Smooth muscle cell (in vitro differentiated cells): ENCODE measurements at regions not wholly inside any gene's neighbourhood (a gene's known extent, or its start where the extent isn't known, plus 50 kb on each side); places are given as distances from the start of the nearest gene placed in this dataset.

Experiments
- DNase-seq: peaks from one replicate; lab custom pipeline; 2025; ENCODE audit not compliant: unreplicated experiment; lab: John Stamatoyannopoulos, UW
- H2AFZ ChIP-seq: fragments of 200-600 bp; sonication (generic); 2 replicates; pipeline ENCODE4 v1.6.0; 2016; ENCODE audit warnings: antibody characterized with exemption, low read depth, mild to moderate bottlenecking
- H3F3A ChIP-seq: fragments of 200-600 bp; sonication (generic); 2 replicates; pipeline ENCODE4 v1.6.0; 2017; ENCODE audit warnings: antibody characterized with exemption, low read depth
- H3K27ac ChIP-seq: fragments of 200-600 bp; sonication (generic); 2 replicates; pipeline ENCODE4 v1.5.1; 2016; ENCODE audit warnings: low read depth, mild to moderate bottlenecking
- H3K27me3 ChIP-seq: fragments of 200-600 bp; sonication (generic); 2 replicates; pipeline ENCODE4 v1.6.1; 2016; ENCODE audit warnings: low read depth, mild to moderate bottlenecking
- H3K36me3 ChIP-seq: fragments of 200-600 bp; sonication (generic); 2 replicates; pipeline ENCODE4 v1.5.1; 2016; ENCODE audit warnings: low read depth
- H3K4me1 ChIP-seq: fragments of 200-600 bp; sonication (generic); 2 replicates; pipeline ENCODE4 v1.5.1; 2016; ENCODE audit warnings: low read depth
- H3K4me2 ChIP-seq: fragments of 200-600 bp; sonication (generic); 2 replicates; pipeline ENCODE4 v1.6.0; 2016; ENCODE audit warnings: mild to moderate bottlenecking
- H3K4me3 ChIP-seq: fragments of 200-600 bp; sonication (generic); 2 replicates; pipeline ENCODE4 v1.5.1; 2016; ENCODE audit warnings: mild to moderate bottlenecking
- H3K79me2 ChIP-seq: fragments of 200-600 bp; sonication (generic); 2 replicates; pipeline ENCODE4 v1.6.0; 2016; ENCODE audit warnings: low read depth, mild to moderate bottlenecking
- H3K9ac ChIP-seq: fragments of 200-600 bp; sonication (generic); 2 replicates; pipeline ENCODE4 v1.6.0; 2016; ENCODE audit warnings: low read depth
- H3K9me3 ChIP-seq: fragments of 200-600 bp; sonication (generic); replicated peaks from 2 replicates; pipeline ENCODE4 v1.5.1; 2016; ENCODE audit warnings: low read depth
- H4K20me1 ChIP-seq: fragments of 200-600 bp; sonication (generic); 2 replicates; pipeline ENCODE4 v1.6.0; 2016; ENCODE audit warnings: low read depth
- CTCF ChIP-seq: fragments of 200-600 bp; sonication (generic); IDR thresholded peaks from 2 replicates; pipeline ENCODE4 v1.5.1; 2017; ENCODE audit warnings: borderline replicate concordance, mild to moderate bottlenecking, antibody characterized with exemption; ENCODE audit not compliant: insufficient read depth, poor library complexity, severe bottlenecking
- WGBS: methylation state at CpG from one replicate; pipeline ENCODE4 v1.1.7; 2016; ENCODE audit warnings: low lambda C conversion rate; 5-methylcytosine and 5-hydroxymethylcytosine counted together

- no peaks in the 10 kb centered on the region for H4K20me1 ChIP-seq
- H3K4me2 ChIP-seq = no peak overlapping the region
- no peak overlapping the region for H2AFZ ChIP-seq
- no peaks in the 10 kb centered on the region for H3K27me3 ChIP-seq
- H3F3A ChIP-seq = no peaks in the 10 kb centered on the region
- no peaks in the 10 kb centered on the region for H3K4me1 ChIP-seq
- H3K9me3 ChIP-seq = no peaks in the 10 kb centered on the region
- no peak overlapping the region for H3K9ac ChIP-seq
- no peaks in the 10 kb centered on the region for H3K36me3 ChIP-seq
- WGBS = 83% methylated on average over 3 of the region's 3 CpGs
- DNase-seq = no peak
- no peaks in the 10 kb centered on the region for H3K79me2 ChIP-seq
- no peak overlapping the region for H3K27ac ChIP-seq
- no peak overlapping the region for H3K4me3 ChIP-seq
- TF ChIP-seq CTCF = no peak
These were observed 63.8 kb upstream of the FAM204A start for GRCh38 chr10:118405928-118406327.

GRCh38 chr10:118403967-118404366, 61.8 kb upstream of the FAM204A start:
- DNase-seq = no peak
- H4K20me1 ChIP-seq = no peaks in the 10 kb centered on the region

GRCh38 chr10:118401708-118402193, 59.6 kb upstream of the FAM204A start:
- H3K9ac ChIP-seq = no peak overlapping the region
- no peak for TF ChIP-seq CTCF
- H3K9me3 ChIP-seq = no peaks in the 10 kb centered on the region
- H3K36me3 ChIP-seq = no peaks in the 10 kb centered on the region
- no peaks in the 10 kb centered on the region for H3K27me3 ChIP-seq
- H4K20me1 ChIP-seq = no peaks in the 10 kb centered on the region
- no peak overlapping the region for H3K27ac ChIP-seq
- H3K4me2 ChIP-seq = no peak overlapping the region
- DNase-seq = no peak
- H3K4me3 ChIP-seq = no peak overlapping the region
- H3K79me2 ChIP-seq = no peaks in the 10 kb centered on the region
- H3K4me1 ChIP-seq = no peaks in the 10 kb centered on the region
- 98% methylated on average over 2 of the region's 2 CpGs for WGBS
- H2AFZ ChIP-seq = no peak overlapping the region
- no peaks in the 10 kb centered on the region for H3F3A ChIP-seq

More at GRCh38 chr10:118403967-118404366, 61.8 kb upstream of the FAM204A start:
- H3K9me3 ChIP-seq = no peaks in the 10 kb centered on the region
- H3K27me3 ChIP-seq = no peaks in the 10 kb centered on the region
- no peaks in the 10 kb centered on the region for H3K36me3 ChIP-seq
- no peak overlapping the region for H3K4me2 ChIP-seq
- H3F3A ChIP-seq = no peaks in the 10 kb centered on the region
- no peak overlapping the region for H3K9ac ChIP-seq
- no peak overlapping the region for H3K4me3 ChIP-seq
- H3K27ac ChIP-seq = no peak overlapping the region
- H2AFZ ChIP-seq = no peak overlapping the region
- TF ChIP-seq CTCF = no peak
- no peaks in the 10 kb centered on the region for H3K4me1 ChIP-seq
- no peaks in the 10 kb centered on the region for H3K79me2 ChIP-seq
- WGBS = 68% methylated on average over 3 of the region's 3 CpGs

- no peaks in the 10 kb centered on the region for H3K36me3 ChIP-seq
- H3K4me1 ChIP-seq = no peaks in the 10 kb centered on the region
- no peaks in the 10 kb centered on the region for H3F3A ChIP-seq
- H3K27me3 ChIP-seq = no peaks in the 10 kb centered on the region
- no peak overlapping the region for H3K4me2 ChIP-seq
- DNase-seq = no peak
- no peaks in the 10 kb centered on the region for H4K20me1 ChIP-seq
- H3K9me3 ChIP-seq = no peaks in the 10 kb centered on the region
- no peak for TF ChIP-seq CTCF
- 90% methylated on average over 4 of the region's 4 CpGs for WGBS
- H2AFZ ChIP-seq = no peak overlapping the region
- H3K9ac ChIP-seq = no peak overlapping the region
- H3K79me2 ChIP-seq = no peaks in the 10 kb centered on the region
- no peak overlapping the region for H3K27ac ChIP-seq
- no peak overlapping the region for H3K4me3 ChIP-seq
These were observed 55.3 kb upstream of the FAM204A start for GRCh38 chr10:118397391-118397790.
